ENCODE measurements at regions not wholly inside any gene's neighbourhood (a gene's known extent, or its start where the extent isn't known, plus 50 kb on each side); places are given as distances from the start of the nearest gene placed in this dataset.

DNA sequence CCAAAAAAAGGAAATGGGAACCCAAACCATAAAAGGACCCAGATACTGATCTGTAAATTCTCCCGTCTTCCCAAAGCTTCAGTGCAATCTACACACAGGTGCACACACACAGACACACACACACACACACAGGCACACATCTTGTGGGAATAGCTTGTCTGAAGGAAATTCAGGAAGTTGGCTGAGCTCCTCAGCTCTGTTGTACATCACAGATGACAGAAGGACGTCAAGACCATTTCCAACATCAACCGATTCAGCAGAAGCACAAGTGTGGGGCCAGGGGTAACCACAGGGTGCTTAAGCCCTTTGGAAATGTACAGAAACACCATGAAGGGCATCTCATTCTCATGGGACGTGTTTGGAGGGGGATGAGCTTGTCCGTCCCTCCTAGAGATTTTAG, 498.1 kb upstream of the PSMD7 start:
- no peak for FAIRE-seq

DNA sequence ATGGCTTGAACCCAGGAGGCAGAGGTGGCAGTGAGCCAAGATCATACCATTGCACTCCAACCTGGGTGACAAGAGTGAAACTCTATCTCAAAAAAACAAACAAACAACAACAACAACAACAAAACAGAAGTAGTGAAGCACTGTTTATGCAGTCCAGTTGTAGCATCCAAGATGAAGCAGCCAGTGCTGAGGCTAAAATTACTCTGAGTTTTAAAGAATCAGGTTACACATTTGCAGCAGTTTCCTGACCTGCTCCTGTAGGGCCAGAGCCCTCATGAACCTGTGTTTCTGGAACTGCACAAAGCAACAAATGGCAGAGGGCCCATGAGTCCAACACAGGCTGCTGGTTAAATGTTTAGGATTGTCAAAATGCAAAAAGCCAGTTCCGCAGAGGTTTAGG, 499.5 kb upstream of the PSMD7 start:
- no peak for DNase-seq (ENCODE audit: low read depth)
- no peaks in the 10 kb centered on the region for H3K36me3 ChIP-seq (ENCODE audit: control insufficient read depth, insufficient read depth, low read length)
- TF ChIP-seq, protein P1, sequence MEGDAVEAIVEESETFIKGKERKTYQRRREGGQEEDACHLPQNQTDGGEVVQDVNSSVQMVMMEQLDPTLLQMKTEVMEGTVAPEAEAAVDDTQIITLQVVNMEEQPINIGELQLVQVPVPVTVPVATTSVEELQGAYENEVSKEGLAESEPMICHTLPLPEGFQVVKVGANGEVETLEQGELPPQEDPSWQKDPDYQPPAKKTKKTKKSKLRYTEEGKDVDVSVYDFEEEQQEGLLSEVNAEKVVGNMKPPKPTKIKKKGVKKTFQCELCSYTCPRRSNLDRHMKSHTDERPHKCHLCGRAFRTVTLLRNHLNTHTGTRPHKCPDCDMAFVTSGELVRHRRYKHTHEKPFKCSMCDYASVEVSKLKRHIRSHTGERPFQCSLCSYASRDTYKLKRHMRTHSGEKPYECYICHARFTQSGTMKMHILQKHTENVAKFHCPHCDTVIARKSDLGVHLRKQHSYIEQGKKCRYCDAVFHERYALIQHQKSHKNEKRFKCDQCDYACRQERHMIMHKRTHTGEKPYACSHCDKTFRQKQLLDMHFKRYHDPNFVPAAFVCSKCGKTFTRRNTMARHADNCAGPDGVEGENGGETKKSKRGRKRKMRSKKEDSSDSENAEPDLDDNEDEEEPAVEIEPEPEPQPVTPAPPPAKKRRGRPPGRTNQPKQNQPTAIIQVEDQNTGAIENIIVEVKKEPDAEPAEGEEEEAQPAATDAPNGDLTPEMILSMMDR (IDR thresholded peaks at IDR 0.05; ENCODE audit: insufficient read depth, low read length, severe bottlenecking), result no peak
- H3K27me3 ChIP-seq (ENCODE audit: control insufficient read depth, insufficient read depth, low read length), result no peaks in the 10 kb centered on the region
- H3K4me3 ChIP-seq (ENCODE audit: low read depth, low read length), result no peak overlapping the region
- no peak for FAIRE-seq

More for the DNA sequence above, 498.1 kb upstream of the PSMD7 start:
- Histone ChIP-seq H3K36me3 (ENCODE audit: control insufficient read depth, insufficient read depth, low read length) (no peaks in the 10 kb centered on the region), H3K4me3 (ENCODE audit: low read depth, low read length) (no peak overlapping the region), H3K27me3 (ENCODE audit: control insufficient read depth, insufficient read depth, low read length) (no peaks in the 10 kb centered on the region)
- no peak for DNase-seq (ENCODE audit: low read depth)
- TF ChIP-seq, protein P1 (IDR thresholded peaks at IDR 0.05; ENCODE audit: insufficient read depth, low read length, severe bottlenecking), result no peak

DNA sequence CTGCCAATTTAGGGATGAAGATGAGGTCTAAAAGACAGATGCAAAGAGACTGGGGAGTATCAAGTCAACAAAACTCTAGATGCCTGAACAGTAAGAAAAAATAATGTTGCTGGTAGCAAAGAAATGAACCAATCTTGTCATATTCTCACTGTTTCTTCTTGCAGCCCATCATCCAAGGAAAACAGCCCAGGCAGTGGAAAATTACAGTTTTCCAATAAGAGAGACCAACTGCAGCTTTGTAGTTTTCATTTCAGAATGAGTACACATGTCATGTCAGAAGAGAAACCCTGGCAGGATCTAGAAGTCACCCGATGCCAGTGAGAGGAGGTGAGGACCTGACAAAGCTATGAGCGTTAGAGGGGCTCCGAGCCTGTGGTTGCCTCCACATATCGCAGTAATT, 500.4 kb upstream of the PSMD7 start:
- DNase-seq (ENCODE audit: low read depth) (no peak), FAIRE-seq (no peak)
- TF ChIP-seq, protein P1 (IDR thresholded peaks at IDR 0.05; ENCODE audit: insufficient read depth, low read length, severe bottlenecking), result no peak
- no peaks in the 10 kb centered on the region for H3K36me3 ChIP-seq (ENCODE audit: control insufficient read depth, insufficient read depth, low read length)
- H3K27me3 ChIP-seq (ENCODE audit: control insufficient read depth, insufficient read depth, low read length), result no peaks in the 10 kb centered on the region
- no peak overlapping the region for H3K4me3 ChIP-seq (ENCODE audit: low read depth, low read length)

DNA sequence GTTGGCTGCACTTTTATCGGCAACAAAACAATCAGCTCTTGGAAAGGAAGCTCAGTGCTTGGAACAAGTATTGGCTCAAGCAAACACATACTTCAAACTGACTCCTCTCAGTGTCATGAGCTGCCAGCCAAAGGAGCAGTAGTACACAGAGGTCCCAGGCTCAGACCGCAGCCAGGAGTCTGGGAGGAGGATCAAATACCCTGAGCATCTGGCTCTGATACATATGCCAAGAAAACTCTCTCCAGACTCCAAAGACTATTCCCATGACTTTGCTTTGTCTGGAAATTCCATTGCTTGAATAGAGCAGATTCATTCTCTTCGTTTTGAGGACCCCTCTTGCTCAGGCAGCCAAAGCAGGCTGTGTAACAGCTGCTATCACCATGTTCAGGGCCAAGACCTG, 501.6 kb upstream of the PSMD7 start:
- DNase-seq (ENCODE audit: low read depth) (no peak), FAIRE-seq (no peak)
- H3K4me3 ChIP-seq (ENCODE audit: low read depth, low read length), result no peak overlapping the region
- no peaks in the 10 kb centered on the region for H3K36me3 ChIP-seq (ENCODE audit: control insufficient read depth, insufficient read depth, low read length)
- TF ChIP-seq, protein P1 (IDR thresholded peaks at IDR 0.05; ENCODE audit: insufficient read depth, low read length, severe bottlenecking), result no peak
- H3K27me3 ChIP-seq (ENCODE audit: control insufficient read depth, insufficient read depth, low read length), result no peaks in the 10 kb centered on the region

DNA sequence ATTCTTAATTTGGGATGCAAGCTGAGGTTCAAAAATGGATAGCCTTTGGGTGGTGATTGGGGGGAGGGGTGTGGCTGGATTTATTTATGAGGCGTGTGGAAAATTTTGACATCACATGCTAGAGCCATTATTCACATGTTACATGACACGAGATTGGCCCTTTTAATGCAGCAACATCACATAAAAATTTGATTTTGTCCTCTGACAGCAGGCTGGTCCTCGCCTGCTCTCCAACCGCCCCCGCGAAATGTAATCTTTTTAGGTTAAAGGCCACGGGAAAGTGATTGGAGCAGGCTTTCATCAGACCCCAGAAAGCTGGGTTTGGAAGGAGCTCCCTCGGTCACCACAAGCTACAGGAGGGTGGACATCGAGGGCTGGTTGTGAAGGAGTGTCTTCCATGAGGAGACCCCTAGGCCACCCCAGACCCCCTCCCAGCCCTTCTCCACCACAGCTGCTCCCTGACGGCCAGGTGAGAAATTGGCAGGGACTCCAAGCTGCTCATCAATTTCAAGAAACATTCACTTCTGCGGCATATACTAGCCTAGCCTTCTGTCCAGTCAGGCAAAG, 502.7 kb upstream of the PSMD7 start:
- no peak overlapping the region for H3K4me3 ChIP-seq (ENCODE audit: low read depth, low read length)
- DNase-seq (ENCODE audit: low read depth), result no peak
- TF ChIP-seq, protein P1 (IDR thresholded peaks at IDR 0.05; ENCODE audit: insufficient read depth, low read length, severe bottlenecking), result no peak
- no peaks in the 10 kb centered on the region for H3K36me3 ChIP-seq (ENCODE audit: control insufficient read depth, insufficient read depth, low read length)
- no peaks in the 10 kb centered on the region for H3K27me3 ChIP-seq (ENCODE audit: control insufficient read depth, insufficient read depth, low read length)
- FAIRE-seq, result no peak

DNA sequence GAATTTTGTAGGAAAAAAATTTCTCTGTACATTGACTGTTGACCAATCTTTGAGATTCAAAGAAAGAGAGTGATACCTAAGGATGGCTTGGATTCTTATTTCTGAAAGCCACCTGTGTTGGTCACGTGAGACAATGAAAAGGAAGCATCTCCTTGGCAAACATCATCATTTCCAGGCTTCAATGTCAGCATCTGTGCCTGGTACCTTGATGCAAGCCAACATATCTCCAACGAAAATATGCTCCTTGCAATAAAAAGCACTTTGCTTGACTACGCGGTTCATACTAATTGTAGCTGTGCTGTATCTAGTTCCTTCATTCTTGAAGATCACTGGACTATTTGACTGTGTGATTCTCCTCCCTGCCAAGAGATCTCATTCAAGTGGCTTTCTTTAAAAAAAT, 503.4 kb upstream of the PSMD7 start:
- Histone ChIP-seq H3K4me3 (ENCODE audit: low read depth, low read length) (no peak overlapping the region), H3K36me3 (ENCODE audit: control insufficient read depth, insufficient read depth, low read length) (no peaks in the 10 kb centered on the region), H3K27me3 (ENCODE audit: control insufficient read depth, insufficient read depth, low read length) (no peaks in the 10 kb centered on the region)
- DNase-seq (ENCODE audit: low read depth) (no peak), FAIRE-seq (no peak)
- TF ChIP-seq, protein P1 (IDR thresholded peaks at IDR 0.05; ENCODE audit: insufficient read depth, low read length, severe bottlenecking), result no peak
